ENCODE measurements at regions not wholly inside any gene's neighbourhood (a gene's known extent, or its start where the extent isn't known, plus 50 kb on each side); places are given as distances from the start of the nearest gene placed in this dataset.

GRCh38 chr20:17848249-17849048 lies 120.1 kb downstream of the SNX5 start (continued):
- TF ChIP-seq ZNF614 (CRISPR knock-in tag; IDR thresholded peaks at IDR 0.05; ENCODE audit: borderline replicate concordance) (no peak), ZNF12 (CRISPR knock-in tag; IDR thresholded peaks at IDR 0.05) (no peak), ZNF124 (CRISPR knock-in tag; IDR thresholded peaks at IDR 0.05) (no peak), AKNA (CRISPR knock-in tag; IDR thresholded peaks at IDR 0.05; ENCODE audit: borderline replicate concordance) (no peak), TCF7 (IDR thresholded peaks at IDR 0.05; ENCODE audit: low read depth) (no peak), ZNF546 (CRISPR knock-in tag; conservative IDR thresholded peaks at IDR 0.05) (0 out of 2 replicates have a peak, but pooled peaks have one; percentile 4), ZBTB7A (CRISPR knock-in tag; IDR thresholded peaks at IDR 0.05) (peak; percentile 35; the same call in 1 of the 2 replicates), SMARCE1 (IDR thresholded peaks at IDR 0.05; ENCODE audit: borderline replicate concordance) (no peak), TFAP4 (IDR thresholded peaks at IDR 0.05; ENCODE audit: borderline replicate concordance, low read depth) (no peak), ZNF598 (CRISPR knock-in tag; IDR thresholded peaks at IDR 0.05; ENCODE audit: borderline replicate concordance) (0 out of 2 replicates have a peak, but pooled peaks have one; percentile 54), XRCC5 (optimal IDR thresholded peaks at IDR 0.05; ENCODE audit: low read length) (no peak), ZNF296 (CRISPR knock-in tag; conservative IDR thresholded peaks at IDR 0.05) (no peak), FOXO1 (CRISPR knock-in tag; IDR thresholded peaks at IDR 0.05) (0 out of 2 replicates have a peak, but pooled peaks have one; percentile 6), FOXA1 (IDR thresholded peaks at IDR 0.05) (no peak), FOXA1 (CRISPR knock-in tag; IDR thresholded peaks at IDR 0.05) (no peak), ZBTB49 (CRISPR knock-in tag; IDR thresholded peaks at IDR 0.05; ENCODE audit: borderline replicate concordance) (0 out of 2 replicates have a peak, but pooled peaks have one; percentile 20), HCFC1 (IDR thresholded peaks at IDR 0.05; ENCODE audit: low read depth, low read length) (no peak), CHD2 (IDR thresholded peaks at IDR 0.05; ENCODE audit: low read depth, low read length) (no peak), ZBTB4 (CRISPR knock-in tag; IDR thresholded peaks at IDR 0.05; ENCODE audit: borderline replicate concordance) (no peak)

Measured in HepG2 (cell line).